H7 (cell line): ENCODE measurements at regions not wholly inside any gene's neighbourhood (a gene's known extent, or its start where the extent isn't known, plus 50 kb on each side); places are given as distances from the start of the nearest gene placed in this dataset.
"Not testable (repeated sequence)": the region's sequence is repeated elsewhere in the genome, so short reads cannot be mapped to it uniquely, and the experiment has no call there.

Experiments used
- DNase-seq: peaks from one replicate; pipeline ENCODE4 v3.0.0; 2012
- H3K27me3 ChIP-seq: 2 replicates; pipeline ENCODE4 v1.6.0; 2011; ENCODE audit warnings: mild to moderate bottlenecking, low read length; ENCODE audit not compliant: control insufficient read depth, insufficient read depth
- H3K36me3 ChIP-seq: replicated peaks from 2 replicates; pipeline ENCODE4 v1.5.1; 2011; ENCODE audit warnings: low read length; ENCODE audit not compliant: control insufficient read depth, insufficient read depth
- H3K4me3 ChIP-seq: 2 replicates; pipeline ENCODE4 v1.5.1; 2011; ENCODE audit warnings: low read depth, mild to moderate bottlenecking, control low read depth, low read length, moderate library complexity; ENCODE audit not compliant: insufficient read depth

- H3K27me3 ChIP-seq, H3K36me3 ChIP-seq, DNase-seq: not testable (repeated sequence)
- H3K4me3 ChIP-seq = peak overlapping the region; percentile 15; the same call in 1 of the 2 replicates
These were observed 97.2 kb downstream of the LAT start for GRCh38 chr16:29081829-29082639.

- not testable (repeated sequence) for H3K27me3 ChIP-seq, H3K36me3 ChIP-seq
- peak overlapping the region; percentile 20; the same call in 1 of the 2 replicates for H3K4me3 ChIP-seq
- DNase-seq = peak; percentile 54
These were observed 89.9 kb downstream of the LAT start for GRCh38 chr16:29074554-29075402.

- not testable (repeated sequence) for H3K4me3 ChIP-seq, DNase-seq, H3K27me3 ChIP-seq, H3K36me3 ChIP-seq
These were observed 77.4 kb downstream of the LAT start for GRCh38 chr16:29062235-29062634.

- not testable (repeated sequence) for H3K27me3 ChIP-seq, H3K36me3 ChIP-seq, DNase-seq, H3K4me3 ChIP-seq
These were observed 76.6 kb downstream of the LAT start for GRCh38 chr16:29061467-29061921.

- H3K36me3 ChIP-seq, H3K4me3 ChIP-seq, H3K27me3 ChIP-seq, DNase-seq: not testable (repeated sequence)
These were observed 75.4 kb downstream of the LAT start for GRCh38 chr16:29060022-29060810.

GRCh38 chr16:29059575-29059974 lies 74.7 kb downstream of the LAT start:
- not testable (repeated sequence) for DNase-seq

More at GRCh38 chr16:29059575-29059974, 74.7 kb downstream of the LAT start:
- H3K36me3 ChIP-seq, H3K4me3 ChIP-seq, H3K27me3 ChIP-seq: not testable (repeated sequence)
